ENCODE measurements at regions not wholly inside any gene's neighbourhood (a gene's known extent, or its start where the extent isn't known, plus 50 kb on each side); places are given as distances from the start of the nearest gene placed in this dataset.

DNA sequence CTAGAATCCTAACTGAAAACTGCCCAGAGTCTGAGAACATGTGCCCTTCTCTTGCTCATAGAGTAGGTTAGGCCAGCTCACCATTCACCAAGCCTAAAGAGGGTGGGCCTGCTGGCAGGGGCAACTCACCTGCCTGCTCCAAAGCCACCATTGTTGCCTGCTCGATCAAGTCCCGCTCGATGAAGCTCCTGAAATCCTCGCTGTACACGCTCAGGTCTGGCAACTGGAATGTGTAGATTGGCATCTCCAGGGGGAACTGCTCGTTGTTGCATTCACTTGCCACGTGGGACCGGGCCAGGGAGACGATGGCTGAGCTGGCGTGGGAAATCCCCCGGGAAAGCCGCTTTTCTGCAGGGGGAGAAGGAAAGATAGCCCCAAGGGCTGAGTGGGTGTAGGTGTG is 232.2 kb downstream of the KLF13 start:
- TF ChIP-seq CTCF (IDR thresholded peaks at IDR 0.05), result no peak
- no peak for DNase-seq (ENCODE audit: low spot score)

GRCh38 chr15:31559786-31560185 is 233.2 kb downstream of the KLF13 start:
- H3K4me3 ChIP-seq, result no peak overlapping the region
- ATAC-seq (ENCODE audit: insufficient number of reproducible peaks, low FRiP score, low read depth) (no peak), DNase-seq (ENCODE audit: low spot score) (no peak)
- no peaks in the 10 kb centered on the region for H3K36me3 ChIP-seq
- H3K9me3 ChIP-seq, result no peaks in the 10 kb centered on the region
- H3K4me1 ChIP-seq (ENCODE audit: control insufficient read depth in 1 of 2, low read depth in 2 of 2), result no peaks in the 10 kb centered on the region
- H3K27ac ChIP-seq, result no peak overlapping the region
- TF ChIP-seq CTCF (IDR thresholded peaks at IDR 0.05), result no peak
- no peaks in the 10 kb centered on the region for H3K27me3 ChIP-seq (replicated peaks; ENCODE audit: insufficient read depth)

More for the DNA sequence above, 232.2 kb downstream of the KLF13 start:
- Histone ChIP-seq H3K27ac (no peak overlapping the region), H3K9me3 (no peaks in the 10 kb centered on the region), H3K4me1 (ENCODE audit: control insufficient read depth in 1 of 2, low read depth in 2 of 2) (no peaks in the 10 kb centered on the region), H3K27me3 (replicated peaks; ENCODE audit: insufficient read depth) (no peaks in the 10 kb centered on the region), H3K4me3 (no peak overlapping the region), H3K36me3 (no peaks in the 10 kb centered on the region)
- ATAC-seq (ENCODE audit: insufficient number of reproducible peaks, low FRiP score, low read depth), result no peak

GRCh38 chr15:31560643-31561042 is 234.0 kb downstream of the KLF13 start:
- no peak overlapping the region for H3K27ac ChIP-seq
- H3K27me3 ChIP-seq (replicated peaks; ENCODE audit: insufficient read depth), result no peaks in the 10 kb centered on the region
- no peak for DNase-seq (ENCODE audit: low spot score)

GRCh38 chr15:31561156-31561555 is 234.5 kb downstream of the KLF13 start:
- DNase-seq (ENCODE audit: low spot score) (no peak), ATAC-seq (ENCODE audit: insufficient number of reproducible peaks, low FRiP score, low read depth) (no peak)
- Histone ChIP-seq H3K4me1 (ENCODE audit: control insufficient read depth in 1 of 2, low read depth in 2 of 2) (no peaks in the 10 kb centered on the region), H3K27me3 (replicated peaks; ENCODE audit: insufficient read depth) (no peaks in the 10 kb centered on the region), H3K36me3 (no peaks in the 10 kb centered on the region), H3K27ac (no peak overlapping the region), H3K4me3 (no peak overlapping the region), H3K9me3 (no peaks in the 10 kb centered on the region)
- no peak for TF ChIP-seq CTCF (IDR thresholded peaks at IDR 0.05)

More at GRCh38 chr15:31560643-31561042, 234.0 kb downstream of the KLF13 start:
- ATAC-seq (ENCODE audit: insufficient number of reproducible peaks, low FRiP score, low read depth), result no peak
- TF ChIP-seq CTCF (IDR thresholded peaks at IDR 0.05), result no peak
- no peak overlapping the region for H3K4me3 ChIP-seq
- no peaks in the 10 kb centered on the region for H3K9me3 ChIP-seq
- H3K4me1 ChIP-seq (ENCODE audit: control insufficient read depth in 1 of 2, low read depth in 2 of 2), result no peaks in the 10 kb centered on the region
- H3K36me3 ChIP-seq, result no peaks in the 10 kb centered on the region

DNA sequence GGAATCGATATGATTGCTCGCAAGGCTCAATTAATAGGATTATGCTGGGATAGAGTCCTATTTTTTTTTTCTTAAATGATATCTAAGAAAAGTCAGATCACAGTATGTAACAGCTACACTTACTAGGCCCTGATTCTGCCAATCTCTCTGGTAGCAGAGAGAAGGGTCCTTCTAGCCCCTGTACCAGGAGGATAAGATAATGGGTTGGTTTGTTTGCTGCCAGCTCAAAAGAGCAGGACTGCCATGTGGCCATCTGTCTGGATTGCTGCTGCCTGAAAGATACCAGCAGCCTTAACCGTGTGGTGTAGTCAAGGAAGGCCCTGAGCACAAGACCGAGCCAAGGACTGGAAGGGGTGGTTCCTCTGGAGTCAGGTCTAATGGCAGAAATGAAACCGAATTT is 236.4 kb downstream of the KLF13 start:
- ATAC-seq (ENCODE audit: insufficient number of reproducible peaks, low FRiP score, low read depth), result no peak

More for the DNA sequence above, 236.4 kb downstream of the KLF13 start:
- DNase-seq (ENCODE audit: low spot score), result no peak
- Histone ChIP-seq H3K27me3 (replicated peaks; ENCODE audit: insufficient read depth) (no peaks in the 10 kb centered on the region), H3K4me3 (no peak overlapping the region), H3K9me3 (peaks cover 4% of the 10 kb centered on the region), H3K4me1 (ENCODE audit: control insufficient read depth in 1 of 2, low read depth in 2 of 2) (no peaks in the 10 kb centered on the region), H3K36me3 (no peaks in the 10 kb centered on the region), H3K27ac (no peak overlapping the region)
- no peak for TF ChIP-seq CTCF (IDR thresholded peaks at IDR 0.05)
